HEK293 (cell line): ENCODE measurements at regions not wholly inside any gene's neighbourhood (a gene's known extent, or its start where the extent isn't known, plus 50 kb on each side); places are given as distances from the start of the nearest gene placed in this dataset.
"Not testable (repeated sequence)": the region's sequence is repeated elsewhere in the genome, so short reads cannot be mapped to it uniquely, and the experiment has no call there.

Experiments used
- CTCF ChIA-PET: fragments of 350-600 bp; formaldehyde crosslinking; extraction: SDS; loops from one replicate; lab custom pipeline; 2021; ENCODE audit warnings: antibody characterized with exemption; lab: Yijun Ruan, JAX
- POLR2A ChIA-PET: fragments of 300-600 bp; formaldehyde crosslinking; extraction: SDS; loops from one replicate; lab custom pipeline; 2020; ENCODE audit warnings: antibody characterized with exemption, inconsistent platforms; lab: Yijun Ruan, JAX
- H3K27ac ChIP-seq: fragments of 200-500 bp; sonication (Bioruptor generic); 2 replicates; pipeline ENCODE4 v1.5.1; 2014; ENCODE audit warnings: low read depth, low read length, control low read depth, inconsistent platforms; ENCODE audit errors: extremely low read depth
- H3K36me3 ChIP-seq, 2 experiments: fragments of 200-500 bp in 1 of 2; sonication (Bioruptor generic) in 1 of 2; 1 replicate in 1 of 2; 2 replicates in 1 of 2; pipeline ENCODE4 v1.5.1; 2014 to 2017; ENCODE audit warnings: inconsistent platforms in 2 of 2, low read length in 2 of 2; ENCODE audit not compliant: control insufficient read depth in 2 of 2, insufficient read depth in 1 of 2
- H3K4me1 ChIP-seq: fragments of 200-500 bp; sonication (Bioruptor generic); 2 replicates; pipeline ENCODE4 v1.5.1; 2014; ENCODE audit warnings: mild to moderate bottlenecking, low read length, inconsistent platforms; ENCODE audit not compliant: control insufficient read depth, insufficient read depth
- H3K4me3 ChIP-seq: 2 replicates; pipeline ENCODE4 v1.5.1; 2011; ENCODE audit warnings: low read depth, mild to moderate bottlenecking, control low read depth, low read length, moderate library complexity
- H3K9me3 ChIP-seq: fragments of 200-500 bp; sonication (Bioruptor generic); 2 replicates; pipeline ENCODE4 v1.5.1; 2014; ENCODE audit warnings: low read depth, low read length, inconsistent platforms; ENCODE audit not compliant: control insufficient read depth, insufficient read depth
- GLI4 ChIP-seq: fragments of 450-650 bp; formaldehyde crosslinking; IDR thresholded peaks from 2 replicates; pipeline ENCODE4 v1.5.1; 2016; ENCODE audit warnings: missing biosample characterization, missing genetic modification characterization
- SCRT1 ChIP-seq: fragments of 450-650 bp; formaldehyde crosslinking; IDR thresholded peaks from 2 replicates; pipeline ENCODE4 v1.5.1; 2016; ENCODE audit warnings: missing biosample characterization, missing genetic modification characterization, borderline replicate concordance
- ZBTB10 ChIP-seq: fragments of 450-650 bp; formaldehyde crosslinking; IDR thresholded peaks from 2 replicates; pipeline ENCODE4 v1.5.1; 2016; ENCODE audit warnings: missing biosample characterization, missing genetic modification characterization
- ZNF121 ChIP-seq: fragments of 450-650 bp; formaldehyde crosslinking; IDR thresholded peaks from 2 replicates; pipeline ENCODE4 v1.5.1; 2016; ENCODE audit warnings: missing biosample characterization, missing genetic modification characterization
- ZNF140 ChIP-seq: fragments of 450-650 bp; formaldehyde crosslinking; IDR thresholded peaks from 2 replicates; pipeline ENCODE4 v1.5.1; 2016; ENCODE audit warnings: missing biosample characterization, missing genetic modification characterization
- ZNF146 ChIP-seq: fragments of 450-650 bp; formaldehyde crosslinking; IDR thresholded peaks from 2 replicates; pipeline ENCODE4 v1.5.1; 2016; ENCODE audit warnings: missing biosample characterization, missing genetic modification characterization
- ZNF280C ChIP-seq: fragments of 450-650 bp; formaldehyde crosslinking; IDR thresholded peaks from 2 replicates; pipeline ENCODE4 v1.5.1; 2016; ENCODE audit warnings: missing biosample characterization, missing genetic modification characterization
- ZNF280D ChIP-seq: fragments of 450-650 bp; formaldehyde crosslinking; IDR thresholded peaks from 2 replicates; pipeline ENCODE4 v1.5.1; 2016; ENCODE audit warnings: missing biosample characterization, missing genetic modification characterization
- ZNF341 ChIP-seq: fragments of 450-650 bp; formaldehyde crosslinking; IDR thresholded peaks from 2 replicates; pipeline ENCODE4; 2016; ENCODE audit warnings: low read depth, missing biosample characterization, missing genetic modification characterization
- ZNF350 ChIP-seq: fragments of 450-650 bp; formaldehyde crosslinking; IDR thresholded peaks from 2 replicates; pipeline ENCODE4 v1.5.0; 2017; ENCODE audit warnings: missing biosample characterization, mild to moderate bottlenecking, missing genetic modification characterization
- ZNF510 ChIP-seq: fragments of 450-650 bp; formaldehyde crosslinking; IDR thresholded peaks from 2 replicates; pipeline ENCODE4 v1.5.1; 2018; ENCODE audit warnings: mild to moderate bottlenecking, missing genetic modification characterization, missing biosample characterization; ENCODE audit not compliant: insufficient replicate concordance
- ZNF560 ChIP-seq: fragments of 450-650 bp; formaldehyde crosslinking; IDR thresholded peaks from 2 replicates; pipeline ENCODE4 v1.5.1; 2017; ENCODE audit warnings: missing biosample characterization, missing genetic modification characterization, borderline replicate concordance
- ZNF596 ChIP-seq: fragments of 450-650 bp; IDR thresholded peaks from 2 replicates; pipeline ENCODE4 v1.5.0; 2018; ENCODE audit warnings: missing biosample characterization, mild to moderate bottlenecking, missing genetic modification characterization, moderate library complexity
- ZNF600 ChIP-seq: fragments of 450-650 bp; formaldehyde crosslinking; IDR thresholded peaks from 2 replicates; pipeline ENCODE4 v1.5.1; 2016; ENCODE audit warnings: missing biosample characterization, missing genetic modification characterization
- ZNF677 ChIP-seq: fragments of 450-650 bp; IDR thresholded peaks from 2 replicates; pipeline ENCODE4 v1.5.0; 2018; ENCODE audit warnings: missing biosample characterization, mild to moderate bottlenecking, missing genetic modification characterization, moderate library complexity
- ZNF701 ChIP-seq: fragments of 450-650 bp; formaldehyde crosslinking; IDR thresholded peaks from 2 replicates; pipeline ENCODE4 v1.5.1; 2016; ENCODE audit warnings: missing biosample characterization, missing genetic modification characterization
- ZSCAN30 ChIP-seq: fragments of 450-650 bp; IDR thresholded peaks from 2 replicates; pipeline ENCODE4 v1.5.1; 2018; ENCODE audit warnings: missing biosample characterization, mild to moderate bottlenecking, missing genetic modification characterization, moderate library complexity
- ZXDB ChIP-seq: fragments of 450-650 bp; formaldehyde crosslinking; IDR thresholded peaks from 2 replicates; pipeline ENCODE4 v1.5.1; 2016; ENCODE audit warnings: missing biosample characterization, missing genetic modification characterization

GRCh38 chr4:93923570-93923969 lies 95.0 kb downstream of the ATOH1 start:
- POLR2A ChIA-PET: not testable (repeated sequence)

GRCh38 chr4:93947286-93947685 lies 118.7 kb downstream of the ATOH1 start:
- ChIA-PET POLR2A (no interaction called here), CTCF (no interaction called here)
- Histone ChIP-seq H3K4me1 (no peaks in the 10 kb centered on the region), H3K9me3 (no peaks in the 10 kb centered on the region), H3K36me3 (no peaks in the 10 kb centered on the region), H3K27ac (no peak overlapping the region), H3K4me3 (no peak overlapping the region)
- TF ChIP-seq SCRT1 (tag by site-specific recombination) (no peak), ZNF280C (tag by site-specific recombination) (no peak), ZSCAN30 (tag by site-specific recombination) (no peak), ZXDB (tag by site-specific recombination) (no peak), ZNF140 (tag by site-specific recombination) (no peak), ZBTB10 (no peak), ZNF677 (no peak), ZNF350 (tag by site-specific recombination) (no peak), ZNF341 (tag by site-specific recombination) (no peak), ZNF510 (tag by site-specific recombination) (no peak), ZNF596 (no peak), ZNF121 (tag by site-specific recombination) (no peak), ZNF560 (tag by site-specific recombination) (no peak), ZNF701 (no peak), GLI4 (no peak), ZNF600 (tag by site-specific recombination) (no peak)

More at GRCh38 chr4:93923570-93923969, 95.0 kb downstream of the ATOH1 start:
- H3K9me3 ChIP-seq, CTCF ChIA-PET, H3K4me3 ChIP-seq, H3K4me1 ChIP-seq, H3K27ac ChIP-seq, H3K36me3 ChIP-seq: not testable (repeated sequence)
- TF ChIP-seq ZNF146 (tag by site-specific recombination): peak; percentile 99
- 0 out of 2 replicates have a peak, but pooled peaks have one; percentile 73 for TF ChIP-seq ZNF280D (tag by site-specific recombination)

GRCh38 chr4:93950239-93950638 lies 121.7 kb downstream of the ATOH1 start:
- H3K36me3 ChIP-seq, H3K9me3 ChIP-seq, H3K27ac ChIP-seq, POLR2A ChIA-PET, H3K4me3 ChIP-seq, CTCF ChIA-PET, H3K4me1 ChIP-seq: not testable (repeated sequence)
